ENCODE measurements at regions not wholly inside any gene's neighbourhood (a gene's known extent, or its start where the extent isn't known, plus 50 kb on each side); places are given as distances from the start of the nearest gene placed in this dataset.

GRCh38 chrX:100512471-100512870 is 72.3 kb upstream of the TNMD start:
- DNase-seq = peak in 1 of 56 donors; percentile 1

GRCh38 chrX:100494646-100495370 is 84.7 kb upstream of the PCDH19 start:
- no peak for DNase-seq

DNA sequence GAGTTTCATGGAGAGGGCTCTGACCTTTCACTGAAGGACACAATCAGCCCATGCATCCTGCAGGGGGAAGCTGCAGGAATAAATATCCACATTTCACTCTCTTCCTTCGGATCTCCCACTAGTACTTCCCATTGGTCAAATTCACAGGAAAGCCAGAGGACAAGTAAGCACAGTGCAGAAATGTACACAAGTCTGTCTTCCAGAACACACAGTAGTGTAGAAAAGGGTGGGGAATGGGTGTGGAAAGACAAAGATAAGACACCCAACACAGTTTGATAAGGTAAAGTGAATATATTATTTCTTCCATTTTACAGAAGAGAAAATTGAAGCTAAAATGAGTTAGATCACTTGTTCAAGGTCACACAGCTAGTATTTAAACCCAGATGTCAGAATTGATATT is 81.1 kb upstream of the PCDH19 start:
- no peak for DNase-seq

DNA sequence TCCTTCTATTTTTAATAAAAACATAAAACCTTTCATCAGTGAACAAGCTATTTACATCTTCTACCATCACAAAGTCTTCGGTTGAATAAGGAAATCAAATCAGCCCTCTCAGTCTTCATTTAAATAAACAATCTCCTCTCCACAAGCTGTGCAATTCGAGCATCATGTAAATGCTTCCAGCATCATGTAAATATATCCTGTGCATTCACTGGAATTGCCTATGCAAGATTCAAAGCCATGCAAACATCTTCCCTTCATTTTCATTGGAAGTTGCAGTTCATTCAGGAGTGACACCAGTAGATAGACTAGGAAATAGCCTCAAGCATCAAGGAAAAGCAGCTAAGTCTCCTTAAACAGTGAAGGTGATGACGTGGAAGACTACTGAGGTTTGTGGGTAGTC is 77.7 kb upstream of the PCDH19 start:
- DNase-seq = no peak

- no peak for DNase-seq
These were observed 74.9 kb upstream of the PCDH19 start for GRCh38 chrX:100484971-100485370.

- peak in 1 of 56 donors; percentile 0 for DNase-seq
These were observed 69.3 kb upstream of the PCDH19 start for GRCh38 chrX:100479329-100479728.

GRCh38 chrX:100478714-100479306 is 68.7 kb upstream of the PCDH19 start:
- DNase-seq = no peak

DNA sequence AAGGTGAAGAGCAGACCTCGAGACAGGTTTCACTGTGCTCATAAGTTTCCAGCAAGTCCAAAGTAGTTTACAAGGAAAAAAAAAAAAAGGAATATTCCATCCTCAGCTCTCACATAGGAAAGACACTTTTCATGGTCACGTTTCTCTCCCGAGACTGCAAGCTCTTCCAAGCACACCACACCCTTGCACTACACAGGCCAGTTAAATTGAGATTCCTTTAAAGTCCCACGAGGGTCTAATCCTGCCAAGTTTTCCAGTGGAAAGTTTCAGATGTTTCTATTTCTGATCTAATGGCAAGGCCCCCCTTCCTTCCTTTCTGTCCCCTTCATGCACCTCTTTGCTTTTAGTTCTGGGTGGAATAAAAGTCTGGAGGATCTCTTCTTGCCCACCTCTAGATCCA is 67.9 kb upstream of the PCDH19 start:
- DNase-seq = no peak

DNA sequence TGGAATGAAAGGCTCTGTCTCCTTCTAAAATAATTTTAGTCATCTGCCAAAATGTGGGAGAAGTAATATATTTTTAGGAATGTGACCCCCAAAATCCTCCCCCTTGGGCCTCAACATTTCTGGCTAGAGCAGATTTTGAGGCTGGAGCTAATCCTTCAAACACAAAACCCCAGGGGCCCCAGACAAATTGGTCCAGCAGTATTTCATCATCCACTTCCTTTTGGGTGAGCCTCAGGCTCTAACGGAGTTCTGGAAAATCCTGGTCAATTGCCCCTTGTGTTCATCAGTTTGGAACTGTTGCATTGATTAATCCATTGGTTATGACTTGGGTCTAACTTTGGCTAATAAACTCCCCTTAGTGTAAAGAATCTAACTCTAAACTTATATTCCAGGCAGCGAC is 67.4 kb upstream of the PCDH19 start:
- DNase-seq = no peak
